CD4-positive, alpha-beta T cell treated with Interleukin-15 for 1 hour (primary cell): ENCODE measurements at regions not wholly inside any gene's neighbourhood (a gene's known extent, or its start where the extent isn't known, plus 50 kb on each side); places are given as distances from the start of the nearest gene placed in this dataset.

Source experiments
- DNase-seq: peaks from one replicate; pipeline ENCODE4 v3.0.0-alpha.2; 2020

- DNase-seq = no peak
Measured at GRCh38 chr7:106165337-106165736, 53.2 kb upstream of the SYPL1 start.

GRCh38 chr7:106163257-106163656 lies 51.1 kb upstream of the SYPL1 start:
- no peak for DNase-seq
